Putamen (tissue), 1 donor: ENCODE measurements at regions not wholly inside any gene's neighbourhood (a gene's known extent, or its start where the extent isn't known, plus 50 kb on each side); places are given as distances from the start of the nearest gene placed in this dataset.

ENCODE experiments used
- DNase-seq: peaks from one replicate; pipeline ENCODE4 v3.0.0-alpha.2; 2016; ENCODE audit warnings: low spot score

- no peak for DNase-seq
Measured at GRCh38 chr12:116651089-116651488, 86.8 kb downstream of the SPRING1 start.

GRCh38 chr12:116650585-116651087 is 87.2 kb downstream of the SPRING1 start:
- no peak for DNase-seq

GRCh38 chr12:116650062-116650461 is 87.8 kb downstream of the SPRING1 start:
- no peak for DNase-seq

GRCh38 chr12:116647813-116648212 is 88.6 kb downstream of the MAP1LC3B2 start:
- no peak for DNase-seq

GRCh38 chr12:116646901-116647300 is 87.7 kb downstream of the MAP1LC3B2 start:
- no peak for DNase-seq

GRCh38 chr12:116644806-116645205 is 85.6 kb downstream of the MAP1LC3B2 start:
- no peak for DNase-seq

GRCh38 chr12:116642683-116643082 is 83.5 kb downstream of the MAP1LC3B2 start:
- DNase-seq, result no peak

- no peak for DNase-seq
Measured at GRCh38 chr12:116642106-116642505, 82.9 kb downstream of the MAP1LC3B2 start.

GRCh38 chr12:116640281-116640680 is 81.1 kb downstream of the MAP1LC3B2 start:
- DNase-seq, result no peak

GRCh38 chr12:116639765-116640164 is 80.6 kb downstream of the MAP1LC3B2 start:
- DNase-seq, result no peak

- DNase-seq, result no peak
Measured at GRCh38 chr12:116638376-116638775, 79.2 kb downstream of the MAP1LC3B2 start.

GRCh38 chr12:116637589-116638150 is 78.5 kb downstream of the MAP1LC3B2 start:
- no peak for DNase-seq

- no peak for DNase-seq
Measured at GRCh38 chr12:116636608-116637519, 77.7 kb downstream of the MAP1LC3B2 start.

- no peak for DNase-seq
Measured at GRCh38 chr12:116635487-116635886, 76.3 kb downstream of the MAP1LC3B2 start.

- no peak for DNase-seq
Measured at GRCh38 chr12:116633476-116633875, 74.3 kb downstream of the MAP1LC3B2 start.

- no peak for DNase-seq
Measured at GRCh38 chr12:116631619-116632018, 72.4 kb downstream of the MAP1LC3B2 start.

- DNase-seq, result no peak
Measured at GRCh38 chr12:116630762-116631161, 71.6 kb downstream of the MAP1LC3B2 start.

- no peak for DNase-seq
Measured at GRCh38 chr12:116629480-116629879, 70.3 kb downstream of the MAP1LC3B2 start.

- DNase-seq, result no peak
Measured at GRCh38 chr12:116628989-116629388, 69.8 kb downstream of the MAP1LC3B2 start.

- no peak for DNase-seq
Measured at GRCh38 chr12:116628450-116628793, 69.2 kb downstream of the MAP1LC3B2 start.
